GM21717 (cell line): ENCODE measurements at regions not wholly inside any gene's neighbourhood (a gene's known extent, or its start where the extent isn't known, plus 50 kb on each side); places are given as distances from the start of the nearest gene placed in this dataset.
"Not testable (repeated sequence)": the region's sequence is repeated elsewhere in the genome, so short reads cannot be mapped to it uniquely, and the experiment has no call there.

Experiments
- ATAC-seq: cut with Tn5 transposase; IDR thresholded peaks from one replicate; pipeline ENCODE4 v1.9.1; 2021; ENCODE audit warnings: mild to moderate bottlenecking, moderate library complexity; ENCODE audit not compliant: unreplicated experiment

DNA sequence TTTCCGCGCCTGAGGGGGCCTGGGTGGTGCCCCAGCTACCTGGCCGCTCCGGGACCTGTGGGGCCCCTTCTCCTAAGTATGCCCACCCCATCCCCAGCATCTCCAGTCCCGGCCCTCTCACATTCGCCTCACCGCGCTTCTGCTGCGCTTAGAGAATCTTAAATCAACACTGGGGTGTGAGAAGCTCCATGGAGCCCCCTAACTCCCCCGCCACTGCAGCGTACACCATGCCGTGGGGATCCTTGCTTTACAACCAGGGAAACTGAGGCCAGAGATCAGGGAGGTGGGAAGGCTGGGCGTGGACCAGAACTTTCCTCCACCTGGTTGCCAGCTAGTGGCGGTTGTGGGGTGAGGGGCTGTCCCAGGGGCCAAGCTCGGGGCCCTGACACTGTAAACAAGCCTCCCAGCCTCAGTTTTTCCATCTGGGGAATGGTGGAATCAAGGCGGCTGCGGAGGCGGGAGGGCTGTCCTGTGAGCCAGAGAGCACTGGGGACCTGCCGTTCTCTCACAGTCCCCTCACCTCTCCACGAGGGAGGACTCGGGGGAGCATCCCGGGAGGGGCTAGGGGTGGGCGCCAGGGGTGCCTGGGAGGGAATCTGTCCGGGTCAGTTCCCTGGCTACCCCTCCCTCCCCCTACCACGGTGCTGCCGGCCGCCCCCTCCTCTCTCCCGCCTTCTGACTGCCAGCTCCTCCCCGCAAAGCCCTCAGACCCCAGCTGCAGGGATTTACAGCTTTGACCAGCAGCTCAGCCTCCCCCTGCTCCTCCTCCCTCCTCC is 161.2 kb downstream of the C9orf50 start:
- ATAC-seq: no peak

GRCh38 chr9:129458663-129459546 is 162.0 kb downstream of the C9orf50 start:
- no peak for ATAC-seq

DNA sequence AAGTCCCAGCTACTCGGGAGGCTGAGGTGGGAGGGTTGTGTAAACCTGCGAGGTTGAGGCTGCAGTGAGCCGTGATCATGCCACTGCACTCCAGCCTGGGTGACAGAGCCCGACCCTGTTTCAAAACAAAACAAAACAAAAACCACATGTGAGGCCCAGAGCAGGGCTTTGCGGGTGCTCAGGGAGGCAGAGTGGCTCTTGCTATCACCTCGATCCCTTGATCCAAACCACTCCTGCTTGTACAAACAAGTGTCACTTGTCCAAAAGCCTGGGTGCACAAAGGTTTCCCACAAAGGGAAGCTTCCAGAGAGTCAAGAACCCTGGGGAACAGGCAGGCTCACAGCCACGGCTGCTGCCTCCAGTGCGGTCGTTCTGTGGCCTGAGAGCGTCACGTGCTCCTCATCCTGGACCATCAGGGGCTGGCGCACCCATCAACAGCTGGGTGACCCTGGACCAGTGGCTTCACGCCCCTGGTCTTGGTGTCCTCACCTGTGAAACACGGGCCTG is 162.7 kb downstream of the C9orf50 start:
- ATAC-seq: no peak

GRCh38 chr9:129457325-129457779 is 163.5 kb downstream of the C9orf50 start:
- no peak for ATAC-seq

DNA sequence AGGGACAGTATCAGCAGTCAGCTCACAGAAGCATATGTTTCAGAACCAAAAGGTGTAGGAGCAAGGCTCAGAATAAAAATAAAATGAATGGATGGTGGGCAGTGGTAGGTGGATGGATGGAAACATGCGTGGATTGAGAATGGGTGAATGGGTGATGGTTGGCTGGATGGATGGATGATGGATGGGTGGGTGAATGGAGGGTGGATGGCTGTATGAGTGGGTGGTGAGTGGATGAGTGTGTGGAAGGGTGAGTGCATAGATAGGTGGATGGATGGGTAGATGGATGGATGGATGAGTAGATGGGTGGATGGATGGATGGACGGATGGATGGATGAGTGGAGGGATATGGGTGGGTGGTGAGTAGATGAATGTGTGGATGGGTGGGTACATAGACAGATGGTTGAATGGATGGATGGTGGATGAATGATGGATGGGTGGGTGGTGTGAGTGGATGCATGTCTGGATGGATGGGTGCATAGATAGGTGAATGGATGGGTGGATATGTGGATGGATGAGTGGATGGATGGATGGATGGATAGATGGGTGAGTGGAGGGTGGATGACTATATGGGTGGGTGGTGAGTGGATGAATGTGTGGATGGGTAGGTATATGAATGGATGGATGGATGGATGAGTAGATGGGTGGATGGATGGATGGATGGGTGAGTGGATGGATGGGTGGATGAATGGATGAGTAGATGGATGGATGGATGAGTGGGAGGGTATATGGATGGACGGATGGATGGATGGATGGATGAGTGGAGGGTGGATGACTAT is 164.2 kb downstream of the C9orf50 start:
- ATAC-seq: no peak

- ATAC-seq: no peak
Measured at GRCh38 chr9:129455151-129455995, 165.5 kb downstream of the C9orf50 start.

DNA sequence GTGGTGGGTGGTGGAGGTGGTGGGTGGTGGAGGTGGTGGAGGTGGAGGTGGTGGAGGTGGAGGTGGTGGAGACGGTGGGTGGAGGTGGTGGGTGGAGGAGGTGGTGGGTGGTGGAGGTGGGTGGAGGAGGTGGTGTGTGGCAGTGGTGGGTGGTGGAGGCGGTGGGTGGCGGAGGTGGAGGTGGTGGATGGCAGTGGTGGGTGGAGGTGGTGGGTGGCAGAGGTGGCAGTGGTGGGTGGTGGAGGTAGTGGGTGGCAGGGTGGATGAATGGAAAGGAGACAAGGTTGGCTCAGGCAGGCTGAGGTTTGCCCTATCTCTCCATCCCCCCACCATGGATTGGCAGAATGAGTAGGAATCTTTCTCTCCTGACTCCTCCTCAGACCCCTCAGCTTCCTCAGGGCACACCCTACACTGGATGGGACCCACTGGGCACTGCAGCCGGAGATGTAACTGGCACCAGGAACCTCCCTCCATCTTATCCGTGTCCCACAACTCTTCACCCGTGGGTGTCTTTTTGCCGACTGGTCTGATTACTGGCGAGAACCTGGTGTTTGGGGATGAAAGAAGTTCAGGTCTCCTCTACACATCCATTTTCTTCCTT is 166.3 kb downstream of the C9orf50 start:
- ATAC-seq: no peak

DNA sequence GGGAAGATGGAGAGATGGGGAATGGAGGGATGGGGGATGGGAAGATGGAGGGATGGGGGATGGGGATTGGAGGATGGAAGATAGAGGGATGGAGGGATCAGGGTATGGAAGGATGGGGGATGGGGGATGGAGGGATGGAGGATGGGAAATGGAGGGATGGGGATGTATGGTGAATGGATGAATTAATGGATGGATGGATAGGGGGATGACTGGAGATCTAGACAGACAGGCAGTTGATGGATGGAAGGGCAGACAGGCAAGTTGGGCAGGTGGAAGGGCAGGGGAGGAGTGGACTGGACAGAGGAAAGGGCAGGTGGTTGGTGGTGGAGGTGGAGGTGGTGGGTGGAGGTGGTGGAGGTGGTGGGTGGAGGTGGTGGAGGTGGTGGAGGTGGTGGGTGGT is 167.2 kb downstream of the C9orf50 start:
- ATAC-seq: no peak

DNA sequence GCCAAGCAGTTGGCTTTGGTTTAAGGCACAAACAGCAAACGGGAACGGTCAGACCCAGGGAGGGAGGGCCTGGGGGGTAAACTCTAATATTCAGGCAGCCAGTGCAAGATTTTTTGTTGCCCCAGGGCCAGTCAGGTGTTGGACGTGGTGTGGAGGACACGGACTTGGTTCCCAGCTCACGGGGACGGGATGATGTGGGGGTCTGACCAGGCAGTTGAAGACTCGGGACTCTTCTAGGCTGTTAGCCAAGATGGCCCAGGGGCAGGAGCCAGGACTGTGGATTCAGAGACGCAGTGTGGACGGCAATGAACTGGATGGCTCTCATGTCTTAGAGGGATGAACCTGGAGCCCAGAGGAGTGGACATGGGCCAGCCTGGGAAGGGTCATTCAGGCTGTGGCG is 169.2 kb downstream of the C9orf50 start:
- no peak for ATAC-seq

GRCh38 chr9:129451089-129451656 is 169.7 kb downstream of the C9orf50 start:
- no peak for ATAC-seq

DNA sequence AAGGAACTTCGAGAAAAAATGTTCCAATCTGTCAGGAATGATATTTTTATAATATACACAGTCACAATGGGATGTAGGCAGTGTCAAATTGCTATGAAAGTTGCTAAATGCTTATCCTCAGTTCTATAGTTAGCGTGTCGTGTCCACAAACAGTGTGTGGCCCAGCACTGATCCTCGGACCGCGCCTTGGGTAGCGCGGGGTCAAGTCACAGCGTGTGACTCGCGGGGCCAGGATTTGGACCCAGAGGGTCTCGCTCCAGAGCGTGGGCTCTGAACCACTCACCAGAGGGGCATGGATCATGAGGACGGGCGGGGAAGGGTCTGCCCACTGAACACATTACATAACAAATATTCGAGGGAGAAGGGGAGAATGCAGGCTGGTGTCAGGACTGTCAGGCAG is 171.8 kb downstream of the C9orf50 start:
- ATAC-seq: no peak

- no peak for ATAC-seq
Measured at GRCh38 chr9:129446828-129447550, 173.9 kb downstream of the C9orf50 start.

DNA sequence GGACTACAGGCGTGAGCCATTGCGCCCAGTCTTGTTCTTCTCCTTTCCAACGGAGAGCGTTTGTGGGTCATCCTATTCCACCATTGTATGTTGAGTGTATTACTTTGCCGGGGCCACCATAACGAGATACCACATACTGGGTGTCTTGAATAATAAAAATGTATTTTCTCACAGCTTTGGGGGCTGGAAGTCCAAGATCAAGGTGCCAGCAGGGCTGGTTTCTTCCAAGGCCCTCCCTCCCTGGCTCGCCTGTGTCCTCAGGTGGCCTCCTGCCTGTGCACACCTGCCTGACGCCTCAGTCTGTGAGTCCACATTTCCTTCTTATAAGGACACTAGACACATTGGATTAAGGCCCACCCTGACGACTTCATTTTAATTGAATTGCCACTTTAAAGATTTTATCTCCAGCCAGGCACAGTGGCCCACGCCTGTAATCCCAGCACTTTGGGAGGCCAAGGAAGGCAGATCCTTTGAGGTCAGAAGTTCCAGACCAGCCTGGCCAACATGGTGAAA is 175.1 kb downstream of the C9orf50 start:
- ATAC-seq: no peak

GRCh38 chr9:129443515-129444164 is 177.3 kb downstream of the C9orf50 start:
- not testable (repeated sequence) for ATAC-seq

- ATAC-seq: no peak
Measured at GRCh38 chr9:129442803-129443511, 177.9 kb downstream of the C9orf50 start.

DNA sequence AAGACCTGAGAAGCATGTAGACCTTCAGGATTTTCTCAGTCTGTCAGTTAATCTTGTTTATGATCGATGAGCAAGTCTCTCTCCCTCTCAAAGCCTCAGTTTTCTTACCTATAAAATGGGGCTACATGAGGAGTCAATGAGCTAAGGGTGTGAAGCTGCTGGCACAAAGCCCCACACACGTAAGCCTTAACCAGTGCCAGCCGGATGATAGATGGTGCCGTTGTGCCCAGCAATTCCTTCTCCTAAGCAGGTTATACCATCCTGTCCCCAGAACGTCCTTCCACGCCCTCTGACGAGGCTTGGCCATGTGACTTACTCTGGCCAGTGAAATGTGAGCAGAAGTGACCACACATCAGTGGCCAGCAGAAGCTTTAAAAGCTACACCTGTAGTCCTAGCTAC is 179.0 kb downstream of the C9orf50 start:
- no peak for ATAC-seq

DNA sequence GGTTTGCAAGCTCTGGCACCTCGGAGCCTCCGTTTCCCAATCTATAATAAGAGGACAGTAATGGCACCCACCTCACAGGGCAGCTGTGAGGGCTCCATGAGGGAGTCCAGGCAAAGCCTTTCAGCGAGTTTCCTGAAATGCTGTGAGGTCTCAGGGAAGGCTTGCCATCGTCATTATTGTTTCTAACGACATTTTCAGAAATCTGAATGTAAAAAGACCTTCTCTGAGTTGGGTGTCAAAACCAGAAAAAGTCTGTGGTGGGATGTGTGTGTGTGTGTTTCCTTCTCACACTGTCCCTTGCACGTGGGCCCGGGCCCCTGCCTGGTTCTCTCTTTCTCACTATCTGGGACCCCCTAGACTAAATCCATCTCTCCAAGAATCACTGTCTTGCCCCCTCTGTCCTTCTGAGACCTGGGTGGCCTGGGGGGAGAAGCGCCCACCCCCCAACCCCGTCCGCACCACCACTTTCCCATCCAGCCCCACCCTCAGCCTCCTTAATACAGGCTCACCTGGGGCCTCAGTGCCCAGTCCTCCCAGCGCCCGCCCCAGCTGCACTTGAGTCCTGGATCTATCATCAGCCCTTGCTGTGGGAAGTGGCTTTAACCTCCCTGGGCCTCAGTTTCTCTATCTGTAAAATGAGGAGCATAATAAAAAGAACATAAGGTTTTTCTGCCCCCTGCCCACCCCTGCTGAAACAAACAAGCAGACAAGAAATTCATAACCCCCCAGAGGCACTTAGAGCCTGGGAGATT is 180.3 kb downstream of the C9orf50 start:
- no peak for ATAC-seq
